IPS-15b (cell line): ENCODE measurements at regions not wholly inside any gene's neighbourhood (a gene's known extent, or its start where the extent isn't known, plus 50 kb on each side); places are given as distances from the start of the nearest gene placed in this dataset.
"Not testable (repeated sequence)": the region's sequence is repeated elsewhere in the genome, so short reads cannot be mapped to it uniquely, and the experiment has no call there.

Experiments
- H3K27me3 ChIP-seq: one replicate; pipeline ENCODE4 v1.6.1; 2013; ENCODE audit warnings: low read length; ENCODE audit not compliant: control insufficient read depth, insufficient read depth
- H3K36me3 ChIP-seq: one replicate; pipeline ENCODE4 v1.6.1; 2013; ENCODE audit warnings: low read length; ENCODE audit not compliant: control insufficient read depth, insufficient read depth
- H3K4me1 ChIP-seq: one replicate; pipeline ENCODE4 v1.6.1; 2013; ENCODE audit warnings: mild to moderate bottlenecking, low read length; ENCODE audit not compliant: control insufficient read depth, insufficient read depth
- H3K4me3 ChIP-seq: one replicate; pipeline ENCODE4 v1.5.1; 2013; ENCODE audit warnings: low read depth, low read length
- H3K9ac ChIP-seq: one replicate; pipeline ENCODE4 v1.6.1; 2013; ENCODE audit warnings: low read depth, mild to moderate bottlenecking, low read length
- H3K9me3 ChIP-seq: one replicate; pipeline ENCODE4 v1.6.1; 2013; ENCODE audit warnings: mild to moderate bottlenecking, low read length; ENCODE audit not compliant: control insufficient read depth, insufficient read depth

DNA sequence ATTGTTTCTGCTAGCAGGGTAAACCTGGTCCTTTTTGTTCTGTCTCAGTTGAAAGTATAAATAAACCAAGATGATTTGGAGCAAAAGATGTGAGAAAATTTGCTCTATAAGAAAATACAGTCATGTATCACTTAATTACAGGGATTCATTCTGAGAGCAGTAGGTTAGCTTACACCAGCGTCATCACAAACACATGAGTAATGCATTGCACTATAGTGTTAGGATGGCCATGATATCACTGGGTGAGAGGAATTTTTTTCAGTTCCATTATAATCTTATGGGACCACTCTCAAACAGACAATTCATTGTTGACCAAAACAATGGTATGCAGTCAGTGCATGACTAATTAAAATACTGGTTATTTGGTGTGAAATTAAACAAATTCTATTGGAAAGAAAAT, 430.9 kb downstream of the CHSY3 start:
- H3K4me3 ChIP-seq, result no peak overlapping the region
- peaks cover 1% of the 10 kb centered on the region for H3K36me3 ChIP-seq
- H3K27me3 ChIP-seq, result no peaks in the 10 kb centered on the region
- H3K9ac ChIP-seq, result no peak overlapping the region
- no peaks in the 10 kb centered on the region for H3K4me1 ChIP-seq
- H3K9me3 ChIP-seq, result peaks cover 2% of the 10 kb centered on the region

- H3K4me1 ChIP-seq, result no peaks in the 10 kb centered on the region
- no peak overlapping the region for H3K4me3 ChIP-seq
- no peaks in the 10 kb centered on the region for H3K27me3 ChIP-seq
- H3K36me3 ChIP-seq, result peaks cover 2% of the 10 kb centered on the region
- peaks cover 6% of the 10 kb centered on the region for H3K9me3 ChIP-seq
- no peak overlapping the region for H3K9ac ChIP-seq
Measured at GRCh38 chr5:130333089-130333488, 428.8 kb downstream of the CHSY3 start.

GRCh38 chr5:130331332-130331731, 427.1 kb downstream of the CHSY3 start:
- Histone ChIP-seq H3K9ac (no peak overlapping the region), H3K4me3 (no peak overlapping the region), H3K36me3 (peaks cover 2% of the 10 kb centered on the region), H3K27me3 (no peaks in the 10 kb centered on the region), H3K4me1 (no peaks in the 10 kb centered on the region), H3K9me3 (peaks cover 6% of the 10 kb centered on the region)

DNA sequence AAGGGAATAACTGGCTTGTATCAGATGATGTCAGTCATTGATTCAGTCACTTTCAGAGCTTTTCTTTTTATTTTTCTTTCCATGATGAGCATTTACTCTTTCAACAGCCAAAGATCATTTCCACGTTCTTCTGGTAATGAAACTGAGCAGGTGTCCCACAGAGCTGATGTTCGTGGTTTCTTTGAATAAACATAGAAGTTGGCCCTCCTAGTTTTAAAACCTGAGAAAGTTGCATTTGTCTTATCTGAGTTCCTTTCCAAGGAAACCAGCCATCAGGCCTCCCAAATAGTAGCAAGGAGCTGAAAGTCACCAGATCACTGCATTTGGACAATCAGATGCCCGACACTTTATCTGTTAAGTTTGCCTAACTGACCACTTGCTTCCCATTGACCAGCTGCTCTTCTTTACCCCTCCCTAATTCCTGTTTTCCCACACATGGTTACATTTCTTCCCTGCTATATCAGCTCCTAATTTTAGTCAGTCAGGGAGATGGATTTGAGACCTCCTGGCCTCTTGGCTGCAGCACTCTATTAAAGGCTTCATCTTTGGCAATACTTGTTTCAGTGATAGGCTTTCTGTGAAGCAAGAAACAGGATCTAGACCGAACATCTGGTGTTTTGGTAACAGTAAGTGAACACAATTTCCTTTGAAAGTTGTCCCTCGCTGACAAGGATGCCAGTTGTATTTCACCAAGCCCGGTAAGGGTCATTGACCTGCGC, 420.8 kb downstream of the CHSY3 start:
- Histone ChIP-seq H3K9ac (no peak overlapping the region), H3K4me3 (no peak overlapping the region), H3K4me1 (no peaks in the 10 kb centered on the region), H3K36me3 (peaks cover under 1% of the 10 kb centered on the region), H3K9me3 (peaks cover 3% of the 10 kb centered on the region), H3K27me3 (no peaks in the 10 kb centered on the region)

- no peak overlapping the region for H3K4me3 ChIP-seq
- H3K27me3 ChIP-seq, result no peaks in the 10 kb centered on the region
- H3K36me3 ChIP-seq, result no peaks in the 10 kb centered on the region
- H3K9me3 ChIP-seq, result no peaks in the 10 kb centered on the region
- H3K9ac ChIP-seq, result no peak overlapping the region
- no peaks in the 10 kb centered on the region for H3K4me1 ChIP-seq
Measured at GRCh38 chr5:130323804-130324454, 419.7 kb downstream of the CHSY3 start.

DNA sequence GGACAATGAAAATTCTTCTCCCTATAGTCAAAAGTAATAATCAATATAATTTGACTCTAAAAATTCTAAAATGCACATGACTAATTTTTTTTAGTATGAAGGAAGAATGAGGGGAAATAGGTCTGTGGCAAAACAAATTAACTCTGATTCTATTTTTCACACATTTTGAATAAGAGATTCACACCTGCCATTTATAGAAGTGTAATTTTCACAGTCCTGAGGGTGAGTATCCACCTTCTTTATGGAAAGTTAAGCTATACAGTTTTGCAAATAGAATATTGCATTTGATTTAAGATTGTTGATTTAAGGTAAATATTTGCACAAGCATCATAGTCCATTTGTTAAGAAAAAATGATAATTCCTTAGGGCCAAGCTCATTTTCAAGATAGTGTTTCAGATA, 417.7 kb downstream of the CHSY3 start:
- no peaks in the 10 kb centered on the region for H3K9me3 ChIP-seq
- no peak overlapping the region for H3K9ac ChIP-seq
- no peaks in the 10 kb centered on the region for H3K36me3 ChIP-seq
- no peaks in the 10 kb centered on the region for H3K4me1 ChIP-seq
- no peak overlapping the region for H3K4me3 ChIP-seq
- no peaks in the 10 kb centered on the region for H3K27me3 ChIP-seq

- H3K9me3 ChIP-seq, result peaks cover 9% of the 10 kb centered on the region
- no peak overlapping the region for H3K4me3 ChIP-seq
- no peaks in the 10 kb centered on the region for H3K27me3 ChIP-seq
- H3K9ac ChIP-seq, result no peak overlapping the region
- no peaks in the 10 kb centered on the region for H3K36me3 ChIP-seq
- no peaks in the 10 kb centered on the region for H3K4me1 ChIP-seq
Measured at GRCh38 chr5:130316971-130317680, 412.9 kb downstream of the CHSY3 start.

GRCh38 chr5:130295235-130295634, 391.0 kb downstream of the CHSY3 start:
- H3K27me3 ChIP-seq, result no peaks in the 10 kb centered on the region
- H3K4me1 ChIP-seq, result no peaks in the 10 kb centered on the region
- H3K9ac ChIP-seq, result no peak overlapping the region
- no peak overlapping the region for H3K4me3 ChIP-seq
- no peaks in the 10 kb centered on the region for H3K36me3 ChIP-seq
- no peaks in the 10 kb centered on the region for H3K9me3 ChIP-seq

DNA sequence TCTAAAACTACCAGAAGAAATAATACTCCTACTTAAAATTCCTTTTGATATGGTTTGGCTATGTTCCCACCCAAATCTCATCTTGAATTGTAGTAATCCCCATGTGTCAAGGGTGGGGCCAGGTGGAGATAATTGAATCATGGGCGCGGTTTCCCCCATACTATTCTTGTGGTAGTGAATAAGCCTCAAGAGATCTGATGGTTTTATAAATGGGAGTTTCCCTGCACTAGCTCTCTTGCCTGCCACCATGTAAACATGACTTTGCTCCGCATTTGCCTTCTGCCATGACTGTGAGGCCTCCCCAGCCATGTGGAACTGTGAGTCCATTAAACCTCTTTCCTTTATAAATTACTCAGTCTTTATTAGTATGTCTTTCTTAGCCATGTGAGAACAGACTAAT, 390.5 kb downstream of the CHSY3 start:
- H3K4me1 ChIP-seq, H3K4me3 ChIP-seq, H3K9me3 ChIP-seq: not testable (repeated sequence)

DNA sequence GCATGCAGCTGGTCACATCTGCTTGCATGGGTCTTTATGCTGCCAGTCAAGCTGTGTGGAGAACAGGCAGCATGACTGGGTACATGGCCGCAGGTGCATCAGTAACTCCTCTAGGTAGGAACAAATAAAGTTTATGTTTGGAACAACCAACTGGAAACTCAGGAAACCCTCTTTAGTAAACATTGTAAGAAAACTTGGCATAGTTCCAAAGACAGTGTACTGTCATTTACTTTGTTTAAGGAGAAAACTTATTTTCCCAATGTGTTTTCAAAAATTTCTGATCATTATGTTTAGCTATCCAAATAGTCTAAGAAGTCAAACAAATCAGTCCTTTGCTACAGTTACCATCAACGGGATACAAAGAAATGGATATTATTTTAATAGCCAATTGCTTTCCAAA, 386.0 kb downstream of the CHSY3 start:
- H3K9ac ChIP-seq, result no peak overlapping the region
- no peaks in the 10 kb centered on the region for H3K27me3 ChIP-seq
- no peaks in the 10 kb centered on the region for H3K9me3 ChIP-seq
- peaks cover 2% of the 10 kb centered on the region for H3K4me1 ChIP-seq
- no peaks in the 10 kb centered on the region for H3K36me3 ChIP-seq
- no peak overlapping the region for H3K4me3 ChIP-seq

More for the DNA sequence above, 390.5 kb downstream of the CHSY3 start:
- H3K9ac ChIP-seq, H3K36me3 ChIP-seq, H3K27me3 ChIP-seq: not testable (repeated sequence)

- H3K9me3 ChIP-seq, result no peaks in the 10 kb centered on the region
- no peak overlapping the region for H3K9ac ChIP-seq
- no peaks in the 10 kb centered on the region for H3K27me3 ChIP-seq
- no peak overlapping the region for H3K4me3 ChIP-seq
- no peaks in the 10 kb centered on the region for H3K36me3 ChIP-seq
- H3K4me1 ChIP-seq, result peaks cover 2% of the 10 kb centered on the region
Measured at GRCh38 chr5:130289132-130290088, 385.1 kb downstream of the CHSY3 start.
